ENCODE measurements at regions not wholly inside any gene's neighbourhood (a gene's known extent, or its start where the extent isn't known, plus 50 kb on each side); places are given as distances from the start of the nearest gene placed in this dataset.
"Not testable (repeated sequence)": the region's sequence is repeated elsewhere in the genome, so short reads cannot be mapped to it uniquely, and the experiment has no call there.

DNA sequence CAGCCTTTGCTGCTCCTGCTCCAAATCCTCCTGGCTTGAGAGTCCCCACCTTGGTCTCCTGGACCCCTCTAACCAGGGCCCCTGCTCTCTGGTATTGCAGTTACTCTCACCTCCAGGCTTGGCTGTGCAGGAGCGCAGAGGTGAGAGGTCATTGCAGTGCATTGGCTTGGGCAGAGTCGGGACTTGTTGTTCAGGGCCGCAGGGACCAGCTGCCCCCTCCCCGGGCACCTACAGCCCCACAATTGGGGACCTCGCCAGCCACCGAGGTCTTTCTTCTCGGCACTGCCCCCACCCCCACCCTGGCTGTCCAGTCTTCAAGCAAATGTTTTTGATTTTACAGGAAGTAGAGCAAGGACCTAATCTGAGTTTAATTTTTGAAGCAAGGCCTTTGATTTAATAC, 65.5 kb upstream of the FGF3 start:
- DNase-seq (ENCODE audit: low spot score): no peak
- no peak for FAIRE-seq

DNA sequence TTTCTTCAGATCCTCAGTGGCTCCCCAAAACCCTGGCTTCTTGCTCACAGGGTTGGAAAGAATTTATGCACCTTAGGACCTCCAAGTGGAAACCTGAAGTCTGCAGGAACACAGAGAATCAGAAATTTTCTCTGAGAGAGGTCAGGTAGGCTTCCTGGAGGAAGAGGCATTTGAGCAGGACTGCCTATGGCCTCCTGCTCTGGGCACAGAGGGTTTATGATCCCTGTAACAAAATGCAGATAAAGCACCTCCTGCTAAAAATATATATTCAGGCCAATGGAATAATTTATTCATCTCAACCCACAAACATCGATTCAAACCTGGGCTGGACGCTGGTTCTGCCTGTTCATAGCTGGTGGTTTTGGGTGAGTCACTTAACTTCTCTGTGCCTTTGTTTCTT, 68.1 kb upstream of the FGF3 start:
- DNase-seq (ENCODE audit: low spot score) (no peak), FAIRE-seq (no peak)

DNA sequence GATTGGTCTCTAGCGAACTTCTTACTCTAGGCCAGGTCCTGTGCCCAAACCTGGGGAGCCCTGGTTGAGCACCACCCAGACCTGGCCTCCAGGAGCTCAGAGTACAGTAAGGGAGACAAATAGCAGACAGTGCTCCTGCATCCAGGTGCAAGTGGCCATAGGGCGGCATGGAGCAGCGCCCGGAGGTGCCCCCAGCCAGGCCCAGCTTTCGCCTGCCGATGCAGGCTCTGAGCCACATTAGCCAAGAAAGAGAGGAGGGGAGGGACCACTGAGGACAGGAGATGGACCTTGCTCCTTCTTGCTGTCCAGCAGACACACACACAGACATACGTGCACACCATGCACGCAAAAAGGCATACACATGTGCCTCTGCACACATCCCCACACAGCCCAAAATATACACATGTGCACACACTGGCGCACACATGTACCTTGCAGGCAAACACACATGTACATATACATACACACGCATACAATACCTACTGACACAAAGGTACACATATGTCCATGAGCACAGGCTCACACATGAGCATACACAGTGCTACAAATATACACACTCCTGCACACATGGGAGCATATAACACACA, 68.7 kb upstream of the FGF3 start:
- DNase-seq (ENCODE audit: low spot score): no peak
- FAIRE-seq: no peak

DNA sequence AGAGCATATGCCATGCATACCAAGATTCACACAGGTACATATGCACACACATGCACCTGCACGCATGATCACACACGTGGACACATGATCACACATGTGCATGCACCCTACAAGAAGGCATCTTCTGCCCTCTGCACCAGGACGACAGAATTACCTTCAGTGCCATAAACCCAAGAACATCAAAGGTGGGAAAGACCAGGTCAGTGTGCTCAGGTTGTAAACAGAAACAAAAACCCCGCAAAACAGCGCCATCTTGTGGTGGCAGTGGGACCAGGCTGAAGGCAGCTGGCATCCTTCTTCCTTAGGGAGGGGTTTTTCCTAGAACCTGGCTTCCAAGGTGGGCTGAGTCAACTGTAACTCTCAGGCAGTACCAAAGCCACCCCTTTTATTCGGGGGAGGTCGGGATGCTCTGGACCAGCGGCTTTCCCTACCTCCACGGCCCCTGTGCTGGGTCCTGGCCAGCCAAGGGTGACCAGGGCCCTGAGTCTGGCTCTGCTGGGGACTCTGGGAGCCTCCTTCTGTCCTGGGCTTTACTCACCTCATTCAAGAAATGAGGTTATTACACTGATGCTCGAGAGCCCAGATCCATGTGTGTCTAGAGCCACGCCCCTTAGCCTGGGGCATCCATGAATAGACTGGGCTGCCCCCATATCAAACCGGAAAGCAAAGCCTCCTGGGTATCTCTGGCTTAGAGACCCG, 69.4 kb upstream of the FGF3 start:
- DNase-seq (ENCODE audit: low spot score): peak; percentile 85
- FAIRE-seq: no peak

DNA sequence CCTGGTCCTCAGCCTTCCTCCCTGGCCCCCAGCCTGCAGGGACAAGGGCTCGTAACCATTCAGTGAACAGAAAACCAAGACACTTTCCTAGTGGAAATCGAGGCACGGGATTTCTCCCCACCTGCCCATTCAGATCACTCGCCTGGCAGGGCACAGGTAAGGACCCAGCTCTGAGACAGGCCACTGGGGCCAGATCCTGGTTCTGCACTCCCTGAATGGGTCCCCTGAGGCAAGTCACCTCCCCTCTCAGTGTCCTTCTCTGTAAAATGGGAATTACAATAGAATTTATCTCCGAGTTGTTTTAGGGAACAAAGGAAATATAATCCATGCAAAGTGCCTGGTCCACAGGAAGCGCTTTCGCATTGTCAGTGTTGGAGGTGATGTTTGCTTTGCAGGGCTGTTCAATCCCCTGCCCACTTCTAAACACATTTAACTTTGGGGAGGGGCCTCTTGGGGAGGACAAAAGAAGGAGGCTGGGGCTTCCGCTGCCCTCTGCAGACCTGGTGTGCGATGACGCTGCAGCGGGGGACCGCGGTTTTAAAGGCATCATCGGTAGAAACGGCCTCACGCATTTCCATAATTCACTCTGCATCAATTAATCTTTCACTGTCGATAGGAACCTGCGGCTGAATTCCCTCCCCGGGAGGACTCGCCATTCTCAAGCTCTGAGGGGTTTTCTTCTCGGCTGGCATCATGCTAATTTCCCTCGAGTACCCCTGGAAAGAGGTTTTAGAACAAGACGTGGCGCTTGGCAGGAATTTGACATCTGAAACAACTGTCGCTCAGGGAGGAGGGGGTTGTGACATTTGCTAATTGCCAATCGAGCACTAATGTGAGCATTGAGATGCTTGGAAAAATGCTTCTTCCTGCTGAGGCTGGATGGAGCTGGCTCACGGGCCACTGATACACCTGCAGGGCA, 70.4 kb upstream of the FGF3 start:
- DNase-seq (ENCODE audit: low spot score) (no peak), FAIRE-seq (no peak)

DNA sequence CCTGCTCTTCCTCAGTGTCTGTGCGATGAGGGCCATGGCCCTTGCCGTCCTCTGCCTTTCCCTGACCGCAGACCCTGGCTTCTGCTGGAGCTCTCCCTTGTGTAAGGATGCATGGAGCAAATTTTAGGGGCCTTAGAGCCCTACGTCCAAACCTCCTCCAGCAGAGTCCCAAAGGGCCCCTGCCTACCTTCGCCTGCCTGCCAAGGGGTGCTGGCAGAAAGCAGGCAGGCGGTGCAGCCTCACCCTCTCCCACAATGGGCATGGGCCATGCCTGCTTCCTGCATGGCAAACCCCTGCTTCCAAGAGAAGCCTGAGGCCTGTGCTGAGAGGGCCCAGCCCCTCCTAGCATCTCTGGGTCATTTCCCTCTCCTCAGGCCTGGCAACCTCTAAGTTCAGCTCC, 71.3 kb upstream of the FGF3 start:
- no peak for FAIRE-seq
- DNase-seq (ENCODE audit: low spot score): no peak

DNA sequence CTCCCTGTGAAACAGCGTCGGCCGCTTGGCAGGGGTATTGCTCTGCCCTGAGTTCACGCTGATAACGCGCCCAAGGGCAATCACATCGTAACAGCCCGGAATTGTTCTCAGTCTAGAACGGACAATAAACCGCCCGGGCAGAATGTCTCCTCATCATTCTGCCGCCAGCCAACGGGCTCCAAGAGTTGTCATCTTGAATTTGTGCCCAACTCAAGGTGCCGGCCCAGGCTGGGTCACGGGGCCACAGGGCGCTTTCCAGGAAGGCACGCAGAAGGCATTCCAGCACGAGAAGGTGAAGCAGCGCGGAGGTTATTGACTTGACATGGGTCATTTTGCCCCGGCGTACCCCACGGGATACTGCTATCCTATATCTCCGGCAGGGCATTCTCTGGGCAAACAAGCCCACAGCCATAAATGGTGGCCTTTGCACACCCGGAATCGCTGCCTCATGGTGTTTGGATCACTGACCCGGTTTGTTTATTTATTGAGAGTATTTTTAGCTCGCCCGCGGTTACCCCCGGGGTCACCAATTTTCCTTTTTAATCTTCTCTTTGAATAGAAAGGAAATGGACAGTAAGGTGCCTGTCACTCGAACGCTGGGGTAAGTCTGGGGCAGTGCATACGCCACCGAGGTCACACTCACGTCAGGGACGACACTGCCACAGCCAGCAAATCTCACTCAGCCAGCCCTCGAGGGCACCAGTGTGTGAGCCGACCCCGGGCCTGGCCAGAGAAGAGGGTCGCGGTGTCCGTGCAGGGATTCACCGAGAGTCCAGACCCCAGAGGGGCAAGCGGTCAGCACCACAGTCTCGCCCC, 72.4 kb upstream of the FGF3 start:
- FAIRE-seq (no peak), DNase-seq (ENCODE audit: low spot score) (no peak)

DNA sequence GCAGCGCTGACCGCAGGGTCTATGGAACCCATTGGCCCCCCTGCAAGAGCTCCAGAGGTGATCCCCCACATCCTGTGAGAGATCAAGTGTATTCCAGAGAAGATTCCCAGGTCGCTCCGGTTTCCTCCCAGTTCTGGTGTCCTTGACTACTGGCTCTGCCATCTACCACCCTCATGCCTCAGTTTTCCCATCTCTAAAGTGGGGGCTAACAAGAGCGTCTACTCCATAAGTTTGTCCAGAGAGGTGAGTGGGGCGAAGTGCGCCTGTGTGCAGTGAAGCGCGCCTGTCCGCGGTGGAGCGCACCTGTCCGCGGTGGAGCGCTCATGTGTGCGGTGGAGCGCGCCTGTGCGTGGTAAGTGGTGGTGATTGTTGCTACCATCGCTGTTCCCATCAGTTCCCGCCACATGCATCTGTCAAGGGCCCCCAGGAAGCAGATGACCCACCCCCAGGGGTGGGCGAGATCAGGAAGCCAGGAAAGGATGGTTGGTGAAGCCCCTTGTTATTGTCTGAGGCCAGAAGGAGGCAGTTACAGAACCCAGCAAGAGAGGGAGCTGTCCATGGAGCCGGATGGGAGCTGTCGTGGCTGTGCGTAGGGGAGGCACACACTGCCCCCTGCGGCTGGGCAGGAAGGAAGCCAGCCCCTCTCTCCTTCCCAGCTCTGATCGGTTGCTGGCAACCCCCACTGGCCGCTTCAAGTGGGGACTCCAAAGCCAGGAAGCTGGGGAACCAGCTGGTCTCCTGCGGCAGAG, 73.2 kb upstream of the FGF3 start:
- no peak for FAIRE-seq
- peak; percentile 31 for DNase-seq (ENCODE audit: low spot score)

DNA sequence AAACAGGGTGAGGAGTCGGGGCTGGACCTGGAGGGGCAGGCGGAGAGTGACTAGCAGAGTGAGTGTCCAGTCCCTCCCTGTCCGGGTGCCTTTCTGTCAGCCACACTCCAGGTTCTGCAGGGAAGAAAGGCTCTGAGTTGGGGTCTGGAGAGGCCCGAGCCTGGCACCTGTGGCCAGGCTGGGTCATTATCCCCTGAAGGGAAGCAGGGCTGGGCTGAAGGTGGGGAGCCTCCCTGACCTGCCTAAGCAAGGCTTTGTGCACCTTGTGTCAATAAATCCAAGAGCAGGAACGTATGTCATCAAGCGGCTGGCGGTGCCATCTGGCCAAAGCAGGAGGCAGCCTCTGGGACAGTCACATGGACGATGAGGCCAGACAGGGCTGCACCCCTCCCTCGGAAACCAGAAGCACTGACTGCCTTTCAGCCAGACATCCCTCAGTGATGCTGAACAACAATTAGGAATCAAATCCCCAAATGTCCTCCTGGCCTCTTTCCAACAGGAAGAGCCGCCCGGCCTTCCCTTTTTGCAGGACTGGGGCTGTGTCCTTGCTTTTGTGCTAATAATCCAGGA, 73.9 kb upstream of the FGF3 start:
- no peak for DNase-seq (ENCODE audit: low spot score)
- FAIRE-seq: no peak

DNA sequence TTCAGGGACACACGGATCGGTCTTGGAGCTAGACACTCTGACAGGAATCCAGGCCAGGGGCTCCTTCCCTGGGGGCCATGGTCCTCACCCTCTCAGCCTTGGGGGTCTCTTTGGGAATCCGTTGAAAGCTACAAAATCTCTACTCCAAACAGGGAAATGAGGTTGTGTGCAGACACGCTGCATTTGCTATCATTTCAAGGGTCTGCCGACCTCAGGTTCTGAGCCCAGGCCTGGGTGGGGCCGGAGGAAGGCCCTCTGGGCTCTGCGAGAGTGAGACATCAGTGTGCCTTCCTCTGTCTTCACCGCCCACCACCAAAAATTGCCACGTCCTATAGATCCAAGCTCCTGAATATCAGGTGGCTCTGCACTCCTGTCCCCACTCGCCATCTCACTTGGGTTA, 74.4 kb upstream of the FGF3 start:
- DNase-seq (ENCODE audit: low spot score) (no peak), FAIRE-seq (no peak)

DNA sequence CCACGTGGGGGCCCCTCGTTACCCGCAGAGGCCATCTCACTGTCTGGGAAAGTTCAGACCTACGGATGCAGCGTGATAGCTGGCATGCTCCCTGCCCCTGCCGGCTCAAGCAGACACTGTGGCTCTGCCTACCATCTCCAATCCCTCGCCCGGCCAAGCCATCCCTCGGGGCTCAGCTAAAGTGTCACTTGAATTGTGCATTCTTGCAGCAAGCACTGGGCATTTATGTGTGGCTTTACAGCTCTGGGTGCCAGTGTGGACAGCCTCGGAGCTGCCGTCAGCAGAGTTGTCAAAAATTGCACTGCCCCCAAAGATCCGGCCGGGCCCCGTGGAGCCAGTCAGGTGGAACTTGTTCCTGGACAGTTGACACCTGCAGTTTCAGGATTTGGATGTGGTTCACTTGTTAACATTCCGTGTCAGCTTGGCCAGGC, 75.0 kb upstream of the FGF3 start:
- no peak for DNase-seq (ENCODE audit: low spot score)
- FAIRE-seq: peak; percentile 40

DNA sequence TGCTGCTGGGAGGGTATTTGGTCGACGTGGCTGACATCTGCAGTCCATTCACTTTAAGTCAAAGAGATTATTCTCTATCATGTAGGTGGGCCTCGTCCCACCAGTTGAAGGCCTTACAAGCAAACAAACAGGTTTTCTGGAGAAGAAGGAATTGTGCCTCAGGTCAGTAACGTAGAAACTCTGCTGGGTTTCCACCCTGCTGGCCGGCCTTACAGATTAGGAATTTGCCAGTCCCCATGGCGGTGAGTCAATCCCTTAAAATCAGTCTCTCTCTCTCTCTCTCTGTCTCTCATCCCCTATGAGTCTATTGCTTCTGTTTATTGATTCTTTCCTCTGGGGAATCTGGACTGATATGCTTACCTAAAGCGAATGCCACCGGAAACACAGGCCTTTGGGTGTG, 75.4 kb upstream of the FGF3 start:
- FAIRE-seq: no peak

DNA sequence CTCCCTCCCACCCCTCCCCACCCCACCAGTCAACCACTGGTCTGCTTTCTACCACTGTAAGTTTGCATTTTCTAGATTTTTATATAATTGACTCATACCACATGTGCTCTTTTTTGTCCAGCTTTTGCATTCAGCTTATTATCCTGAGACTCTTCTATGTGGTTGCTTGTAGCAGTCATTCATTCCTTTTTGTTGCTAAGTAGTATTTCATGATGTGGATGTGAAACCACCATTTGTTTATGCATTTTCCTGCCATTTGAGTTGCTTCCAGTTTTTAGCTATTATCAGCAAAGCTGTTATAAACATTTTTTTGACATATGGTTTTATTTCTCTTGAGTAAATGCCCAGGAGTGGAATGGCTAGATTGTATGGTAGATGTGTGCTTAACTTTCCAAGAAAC, 77.0 kb upstream of the FGF3 start:
- DNase-seq (ENCODE audit: low spot score) (no peak), FAIRE-seq (no peak)

More for the DNA sequence above, 75.4 kb upstream of the FGF3 start:
- no peak for DNase-seq (ENCODE audit: low spot score)

DNA sequence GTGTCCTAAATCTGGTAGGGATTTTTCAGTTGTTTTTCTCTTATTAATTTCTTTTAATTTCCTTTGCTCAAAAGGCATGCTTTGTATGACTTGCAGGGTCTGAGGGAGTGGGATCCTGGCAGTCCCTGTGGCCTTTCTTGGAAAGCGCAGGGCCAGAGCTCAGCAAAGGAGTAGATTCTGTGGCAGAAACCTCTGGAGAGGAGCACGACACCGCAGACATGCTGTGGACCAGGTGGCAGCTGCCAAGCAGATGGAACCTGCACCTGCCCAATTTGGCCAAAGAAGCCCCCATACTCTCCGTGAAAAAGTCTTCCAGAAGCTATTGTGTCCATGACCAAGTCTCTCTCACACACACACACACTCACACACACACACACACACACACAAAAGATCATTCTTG, 78.9 kb upstream of the FGF3 start:
- no peak for DNase-seq (ENCODE audit: low spot score)
- FAIRE-seq: no peak

DNA sequence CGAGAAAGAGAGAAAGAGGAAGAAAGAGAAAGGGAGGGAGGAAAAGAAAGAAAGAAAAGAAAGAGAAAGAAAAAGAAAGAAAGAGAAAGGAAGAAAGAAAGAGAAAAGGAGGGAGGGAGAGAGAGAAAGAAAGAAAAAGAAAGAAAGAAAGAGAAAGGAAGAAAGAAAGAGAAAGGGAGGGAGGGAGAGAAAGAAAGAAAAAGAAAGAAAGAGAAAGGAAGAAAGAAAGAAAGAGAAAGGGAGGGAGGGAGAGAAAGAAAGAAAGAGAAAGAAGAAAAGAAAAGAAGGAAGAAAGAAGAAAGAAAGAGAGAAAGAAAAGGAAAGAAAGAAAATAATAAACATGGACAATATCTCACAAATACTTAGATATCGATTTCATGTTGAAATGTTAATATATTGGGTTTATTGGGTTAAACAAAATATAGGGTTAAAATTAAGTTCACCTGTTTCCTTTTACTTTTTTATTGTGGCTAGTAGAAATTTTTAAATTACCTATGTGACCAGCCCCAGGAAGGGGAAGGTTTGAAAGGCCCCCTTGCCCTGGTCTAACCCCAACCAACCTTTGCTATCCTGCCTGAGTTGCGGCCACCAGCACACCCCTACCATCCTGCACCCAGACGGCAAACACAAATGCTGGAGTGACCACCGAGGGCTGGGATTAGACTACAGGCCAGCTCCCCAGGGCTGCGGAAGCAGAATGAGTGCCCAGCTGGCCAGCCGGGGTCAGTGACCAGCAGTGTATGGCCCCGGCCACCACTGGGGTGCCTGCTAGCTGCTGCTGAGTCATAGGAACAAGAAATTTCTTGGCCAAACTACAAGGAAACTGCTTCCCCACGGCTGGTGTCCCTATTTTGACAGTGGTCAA, 81.0 kb upstream of the FGF3 start:
- no peak for FAIRE-seq
- DNase-seq (ENCODE audit: low spot score): no peak

DNA sequence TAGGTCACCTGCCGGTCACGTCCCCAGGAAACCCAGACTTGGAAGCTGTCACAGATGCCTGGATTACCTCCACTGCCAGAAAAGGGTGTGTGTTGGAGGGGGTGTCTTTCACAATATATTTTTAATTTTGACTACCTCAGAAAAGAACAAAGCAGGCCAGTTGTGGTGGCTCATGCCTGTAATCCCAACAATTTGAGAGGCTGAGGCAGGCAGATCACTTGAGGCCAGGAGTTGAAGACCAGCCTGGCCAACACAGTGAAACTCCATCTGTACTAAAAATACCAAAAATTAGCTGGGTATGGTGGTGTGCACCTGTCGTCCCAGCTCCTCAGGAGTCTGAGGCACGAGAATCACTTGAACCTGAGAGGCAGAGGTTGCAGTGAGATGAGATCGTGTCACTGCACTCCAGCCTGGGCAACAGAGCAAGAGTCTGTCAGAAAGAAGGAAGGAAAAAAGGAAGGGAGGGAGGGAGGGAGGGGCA, 81.6 kb upstream of the FGF3 start:
- FAIRE-seq: peak; percentile 40
- not testable (repeated sequence) for DNase-seq (ENCODE audit: low spot score)

DNA sequence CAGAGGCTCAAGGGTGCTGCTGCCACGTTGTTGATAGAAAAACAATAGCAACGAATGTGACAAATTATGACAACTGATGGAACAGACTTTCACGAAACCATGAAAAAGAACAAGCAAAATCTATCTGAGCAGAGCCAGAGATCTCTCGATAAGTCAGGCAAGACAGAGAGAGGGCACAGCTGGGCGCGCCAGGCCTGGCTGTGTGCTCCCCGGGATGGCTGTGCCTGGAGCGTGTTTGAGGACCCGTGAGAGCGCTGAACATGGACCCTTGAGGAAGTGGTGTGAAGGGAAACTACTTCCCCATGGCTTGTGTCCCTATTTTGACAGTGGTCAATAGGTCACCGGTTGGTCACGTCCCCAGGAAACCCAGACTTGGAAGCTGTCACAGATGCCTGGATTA, 83.1 kb upstream of the FGF3 start:
- DNase-seq (ENCODE audit: low spot score) (no peak), FAIRE-seq (no peak)

DNA sequence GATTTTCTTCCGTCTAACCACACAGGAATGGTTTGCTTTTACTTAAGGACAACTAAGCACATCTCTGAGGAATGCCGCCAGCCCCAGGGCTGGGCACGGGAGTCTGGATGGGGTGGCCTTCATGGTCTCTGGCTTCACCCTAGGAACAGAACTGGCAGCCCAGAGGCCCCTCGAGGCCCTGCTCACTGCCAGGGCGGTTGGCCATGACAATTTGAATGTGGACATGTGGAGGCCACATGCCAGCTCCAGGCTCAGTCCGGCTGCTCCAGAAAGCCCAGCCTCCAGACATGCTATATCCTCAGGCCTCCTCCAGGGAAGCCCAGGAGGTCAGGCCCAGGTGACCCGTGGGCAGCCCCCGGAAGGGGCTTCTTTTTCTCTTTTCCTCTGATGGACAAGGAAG, 84.0 kb upstream of the FGF3 start:
- no peak for DNase-seq (ENCODE audit: low spot score)
- no peak for FAIRE-seq
